Fibroblast of mammary gland (primary cell): ENCODE measurements at regions not wholly inside any gene's neighbourhood (a gene's known extent, or its start where the extent isn't known, plus 50 kb on each side); places are given as distances from the start of the nearest gene placed in this dataset.

Experiments
- DNase-seq: peaks from one replicate; pipeline ENCODE4 v3.0.0-alpha.2; 2010; ENCODE audit warnings: low read depth
- H3K4me3 ChIP-seq: 2 replicates; pipeline ENCODE4 v1.5.1; 2011; ENCODE audit warnings: low read depth, mild to moderate bottlenecking, low read length, moderate library complexity; ENCODE audit not compliant: control insufficient read depth
- TF ChIP-seq, protein P1 (sequence below): conservative IDR thresholded peaks from 2 replicates; pipeline ENCODE4 v1.5.1; 2011; ENCODE audit warnings: low read depth, low read length, inconsistent platforms; ENCODE audit not compliant: control insufficient read depth, insufficient read depth

- no peak overlapping the region for H3K4me3 ChIP-seq
- no peak for DNase-seq
- TF ChIP-seq, protein P1, sequence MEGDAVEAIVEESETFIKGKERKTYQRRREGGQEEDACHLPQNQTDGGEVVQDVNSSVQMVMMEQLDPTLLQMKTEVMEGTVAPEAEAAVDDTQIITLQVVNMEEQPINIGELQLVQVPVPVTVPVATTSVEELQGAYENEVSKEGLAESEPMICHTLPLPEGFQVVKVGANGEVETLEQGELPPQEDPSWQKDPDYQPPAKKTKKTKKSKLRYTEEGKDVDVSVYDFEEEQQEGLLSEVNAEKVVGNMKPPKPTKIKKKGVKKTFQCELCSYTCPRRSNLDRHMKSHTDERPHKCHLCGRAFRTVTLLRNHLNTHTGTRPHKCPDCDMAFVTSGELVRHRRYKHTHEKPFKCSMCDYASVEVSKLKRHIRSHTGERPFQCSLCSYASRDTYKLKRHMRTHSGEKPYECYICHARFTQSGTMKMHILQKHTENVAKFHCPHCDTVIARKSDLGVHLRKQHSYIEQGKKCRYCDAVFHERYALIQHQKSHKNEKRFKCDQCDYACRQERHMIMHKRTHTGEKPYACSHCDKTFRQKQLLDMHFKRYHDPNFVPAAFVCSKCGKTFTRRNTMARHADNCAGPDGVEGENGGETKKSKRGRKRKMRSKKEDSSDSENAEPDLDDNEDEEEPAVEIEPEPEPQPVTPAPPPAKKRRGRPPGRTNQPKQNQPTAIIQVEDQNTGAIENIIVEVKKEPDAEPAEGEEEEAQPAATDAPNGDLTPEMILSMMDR, result no peak
Observed at GRCh38 chr2:83565181-83565580, 893.9 kb downstream of the SUCLG1 start.

DNA sequence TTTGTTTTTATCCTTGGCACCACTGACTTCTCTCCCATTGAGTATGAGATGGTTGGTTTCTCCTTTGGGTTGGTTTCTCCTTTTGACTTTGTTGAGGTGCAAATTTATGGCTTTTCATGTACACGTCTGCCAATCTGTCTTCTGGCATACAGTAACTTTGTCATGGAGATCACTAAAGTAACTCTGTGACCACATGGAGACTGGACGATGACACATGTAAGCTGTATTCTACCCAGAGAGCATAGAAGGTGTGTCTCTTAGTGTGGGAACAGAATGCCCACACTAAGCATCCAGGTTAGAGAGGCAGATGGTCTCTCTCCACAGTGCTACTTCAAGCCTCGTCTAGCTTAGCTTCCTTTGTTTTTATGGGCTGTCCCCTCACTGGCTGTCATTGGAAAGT is 897.5 kb downstream of the SUCLG1 start:
- H3K4me3 ChIP-seq, result no peak overlapping the region
- no peak for DNase-seq

DNA sequence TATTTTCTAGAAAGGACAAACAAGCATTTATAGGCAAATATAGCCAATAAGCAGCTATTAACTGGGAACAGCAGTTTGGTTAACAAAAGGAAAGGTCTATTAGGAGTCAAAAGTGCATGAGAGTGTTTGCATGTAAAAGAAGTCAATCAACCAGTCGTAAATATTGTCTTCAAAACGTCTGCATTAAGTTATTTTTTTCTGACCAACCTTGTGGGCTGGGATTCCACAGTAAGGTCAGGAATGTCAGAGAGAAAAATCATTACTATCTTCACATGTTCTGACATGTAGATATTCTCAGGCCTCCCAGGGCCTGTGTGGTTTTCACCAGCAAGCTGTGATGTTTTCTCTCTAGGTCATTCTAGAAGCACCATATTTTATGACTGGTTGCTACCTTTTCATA is 922.5 kb downstream of the SUCLG1 start:
- no peak overlapping the region for H3K4me3 ChIP-seq
- TF ChIP-seq, protein P1, result no peak
- DNase-seq, result no peak

More for the DNA sequence above, 897.5 kb downstream of the SUCLG1 start:
- TF ChIP-seq, protein P1, result no peak

GRCh38 chr2:83534416-83534815 is 924.7 kb downstream of the SUCLG1 start:
- TF ChIP-seq, protein P1, result no peak
- no peak for DNase-seq
- no peak overlapping the region for H3K4me3 ChIP-seq

- H3K4me3 ChIP-seq, result no peak overlapping the region
- no peak for DNase-seq
- TF ChIP-seq, protein P1, result no peak
Observed at GRCh38 chr2:83531206-83531826, 927.8 kb downstream of the SUCLG1 start.

DNA sequence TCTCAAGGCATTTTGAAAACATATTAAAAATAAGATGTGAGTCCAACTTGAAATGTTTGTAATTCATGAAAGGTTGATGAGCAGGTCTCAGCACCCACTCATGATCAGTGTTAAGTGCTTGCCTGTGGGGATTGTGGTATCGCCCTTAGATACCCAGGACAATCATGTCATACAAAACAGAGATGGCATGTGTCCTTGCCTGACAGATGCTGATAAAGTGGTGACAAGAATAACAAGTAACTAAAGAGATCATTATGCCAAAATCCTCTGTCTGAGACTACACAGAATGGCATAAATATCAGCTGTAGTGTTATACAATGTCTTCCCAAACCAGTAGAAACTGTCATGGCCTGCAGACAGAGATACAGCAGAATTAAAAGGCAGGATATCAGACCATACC is 930.3 kb downstream of the SUCLG1 start:
- TF ChIP-seq, protein P1, result no peak
- H3K4me3 ChIP-seq, result no peak overlapping the region
- DNase-seq, result no peak

DNA sequence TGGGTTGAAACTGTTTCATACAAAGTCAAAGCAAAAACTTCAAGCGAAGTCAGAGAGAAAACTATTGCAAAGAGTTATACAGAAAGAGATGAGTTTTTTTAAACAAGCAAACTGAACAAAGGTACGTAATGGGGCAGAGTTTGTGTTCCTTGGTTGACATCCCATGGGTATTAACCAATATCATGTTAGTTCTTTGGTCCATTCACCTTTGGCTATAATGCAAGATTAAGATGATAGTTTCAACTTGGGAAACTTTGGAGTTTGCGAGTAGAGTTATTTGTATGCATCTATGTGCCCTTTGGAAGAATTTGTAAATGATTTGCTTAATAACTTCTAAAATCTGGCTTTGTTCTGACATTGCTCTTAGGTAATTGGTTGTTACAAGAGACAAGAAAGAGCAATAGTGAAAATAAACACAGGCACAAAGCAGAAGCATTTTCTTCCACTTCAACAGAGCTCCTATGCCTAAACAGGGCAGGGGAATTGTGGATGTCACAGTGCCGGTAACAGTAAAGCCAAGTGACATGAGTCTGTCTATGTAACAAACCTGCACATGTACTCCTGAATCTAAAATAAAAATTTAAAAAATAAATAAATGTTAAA is 936.1 kb downstream of the SUCLG1 start:
- TF ChIP-seq, protein P1, result no peak
- no peak overlapping the region for H3K4me3 ChIP-seq
- no peak for DNase-seq
